ENCODE measurements at regions not wholly inside any gene's neighbourhood (a gene's known extent, or its start where the extent isn't known, plus 50 kb on each side); places are given as distances from the start of the nearest gene placed in this dataset.

- DNase-seq (no peak), ATAC-seq (no peak)
- WGBS, 2 donors: 80 to 87% methylated on average over 5 of the region's 5 CpGs
- Histone ChIP-seq H3K4me1 (no peaks in the 10 kb centered on the region), H3K27me3 (peaks cover 0 to 4% (median 0%) of the 10 kb centered on the region in 7 donors), H3K27ac (no peak overlapping the region), H3K36me3 (no peaks in the 10 kb centered on the region), H3K9me3 (peaks cover 0 to 16% (median 0%) of the 10 kb centered on the region in 11 donors), H3K4me3 (no peak overlapping the region)
- TF ChIP-seq, protein P1, sequence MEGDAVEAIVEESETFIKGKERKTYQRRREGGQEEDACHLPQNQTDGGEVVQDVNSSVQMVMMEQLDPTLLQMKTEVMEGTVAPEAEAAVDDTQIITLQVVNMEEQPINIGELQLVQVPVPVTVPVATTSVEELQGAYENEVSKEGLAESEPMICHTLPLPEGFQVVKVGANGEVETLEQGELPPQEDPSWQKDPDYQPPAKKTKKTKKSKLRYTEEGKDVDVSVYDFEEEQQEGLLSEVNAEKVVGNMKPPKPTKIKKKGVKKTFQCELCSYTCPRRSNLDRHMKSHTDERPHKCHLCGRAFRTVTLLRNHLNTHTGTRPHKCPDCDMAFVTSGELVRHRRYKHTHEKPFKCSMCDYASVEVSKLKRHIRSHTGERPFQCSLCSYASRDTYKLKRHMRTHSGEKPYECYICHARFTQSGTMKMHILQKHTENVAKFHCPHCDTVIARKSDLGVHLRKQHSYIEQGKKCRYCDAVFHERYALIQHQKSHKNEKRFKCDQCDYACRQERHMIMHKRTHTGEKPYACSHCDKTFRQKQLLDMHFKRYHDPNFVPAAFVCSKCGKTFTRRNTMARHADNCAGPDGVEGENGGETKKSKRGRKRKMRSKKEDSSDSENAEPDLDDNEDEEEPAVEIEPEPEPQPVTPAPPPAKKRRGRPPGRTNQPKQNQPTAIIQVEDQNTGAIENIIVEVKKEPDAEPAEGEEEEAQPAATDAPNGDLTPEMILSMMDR (IDR thresholded peaks at IDR 0.05): no peak
- intact Hi-C loops (cut with DNase I): no loop called here
Observed at GRCh38 chr5:57103317-57103907, 70.4 kb upstream of the GPBP1 start.

- H3K27me3 ChIP-seq: peaks cover 0 to 4% (median 0%) of the 10 kb centered on the region in 7 donors
- no peaks in the 10 kb centered on the region for H3K9me3 ChIP-seq
- DNase-seq (no peak), ATAC-seq (no peak)
- no peak overlapping the region for H3K4me3 ChIP-seq
- no peaks in the 10 kb centered on the region for H3K4me1 ChIP-seq
- TF ChIP-seq, protein P1 (IDR thresholded peaks at IDR 0.05): no peak
- H3K36me3 ChIP-seq: no peaks in the 10 kb centered on the region
- intact Hi-C loops (cut with DNase I): no loop called here
- H3K27ac ChIP-seq: no peak overlapping the region
- 93 to 99% methylated on average over 2 of the region's 2 CpGs for WGBS, 2 donors
Observed at GRCh38 chr5:57106661-57107060, 67.2 kb upstream of the GPBP1 start.

GRCh38 chr5:57111993-57112392 lies 61.9 kb upstream of the GPBP1 start:
- ATAC-seq: no peak

DNA sequence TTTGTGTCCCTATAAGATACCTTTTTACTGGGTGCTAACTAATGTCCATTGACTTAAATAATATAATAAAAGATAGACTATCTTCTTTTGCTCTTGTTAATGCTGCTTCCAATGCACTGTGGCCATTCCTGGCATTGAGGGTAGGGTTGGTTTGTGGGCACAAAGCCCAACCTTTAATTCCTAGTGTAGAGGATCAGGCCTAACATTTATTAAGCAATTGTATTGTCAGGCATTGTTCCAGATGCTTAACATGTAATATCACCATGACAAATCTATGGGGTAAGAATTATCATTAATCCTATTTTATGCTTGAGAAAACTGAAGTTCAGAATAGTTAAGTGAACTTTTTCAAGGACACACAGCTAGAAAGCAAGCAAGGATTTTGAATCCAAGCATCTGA lies 60.4 kb upstream of the GPBP1 start:
- Histone ChIP-seq H3K27me3 (no peaks in the 10 kb centered on the region), H3K4me1 (no peaks in the 10 kb centered on the region), H3K27ac (no peak overlapping the region), H3K4me3 (no peak overlapping the region), H3K36me3 (no peaks in the 10 kb centered on the region), H3K9me3 (no peaks in the 10 kb centered on the region)
- TF ChIP-seq, protein P1 (IDR thresholded peaks at IDR 0.05): no peak
- intact Hi-C loops (cut with DNase I): no loop called here
- DNase-seq (no peak), ATAC-seq (no peak)

More at GRCh38 chr5:57111993-57112392, 61.9 kb upstream of the GPBP1 start:
- H3K36me3 ChIP-seq: no peaks in the 10 kb centered on the region
- WGBS, 2 donors: 48 to 50% methylated on average over 2 of the region's 2 CpGs
- intact Hi-C loops (cut with DNase I): no loop called here
- no peak for DNase-seq
- no peak overlapping the region for H3K27ac ChIP-seq
- H3K4me3 ChIP-seq: no peak overlapping the region
- H3K9me3 ChIP-seq: no peaks in the 10 kb centered on the region
- H3K4me1 ChIP-seq: no peaks in the 10 kb centered on the region
- TF ChIP-seq, protein P1 (IDR thresholded peaks at IDR 0.05): no peak
- H3K27me3 ChIP-seq: no peaks in the 10 kb centered on the region

Data from heart right ventricle (tissue), 16 donors.